Heart left ventricle (tissue), 16 donors: ENCODE measurements at regions not wholly inside any gene's neighbourhood (a gene's known extent, or its start where the extent isn't known, plus 50 kb on each side); places are given as distances from the start of the nearest gene placed in this dataset.
A peak's percentile ranks its signal among the peaks of the same experiment; 100 is the strongest.

Experiments
- ATAC-seq, 4 donors: fragments of 200-7000 bp; cut with Tn5 transposase; one replicate each; pipeline ENCODE4 v1.9.1; 2020 to 2022; ENCODE audit warnings: moderate library complexity in 4 of 4, mild to moderate bottlenecking in 3 of 4, moderate number of reproducible peaks in 1 of 4
- DNase-seq, 5 donors: peaks; one replicate each; pipeline ENCODE4 v3.0.0-alpha.2; 2020
- H3K27ac ChIP-seq, 12 donors: fragments of 200-600 bp; sonication (generic) in 4 of 12; one replicate each; pipeline versions ENCODE4 v1.5.0 to v1.8.0; 2016 to 2022; ENCODE audit warnings: mild to moderate bottlenecking in 2 of 12
- H3K27me3 ChIP-seq, 9 donors: fragments of 200-600 bp; sonication (generic) in 2 of 9; one replicate each; pipeline versions ENCODE4 v1.5.1 to v1.8.0; 2016 to 2022; ENCODE audit warnings: mild to moderate bottlenecking in 3 of 9
- H3K36me3 ChIP-seq, 9 donors: fragments of 200-600 bp; sonication (generic) in 2 of 9; one replicate each; pipeline versions ENCODE4 v1.5.0 to v1.8.0; 2018 to 2022; ENCODE audit warnings: mild to moderate bottlenecking in 2 of 9
- H3K4me1 ChIP-seq, 12 donors: fragments of 200-600 bp; sonication (generic) in 4 of 12; one replicate each; pipeline versions ENCODE4 v1.5.0 to v1.8.0; 2016 to 2022; ENCODE audit warnings: mild to moderate bottlenecking in 3 of 12
- H3K4me3 ChIP-seq, 12 donors: fragments of 200-600 bp; sonication (generic) in 4 of 12; one replicate each; pipeline versions ENCODE4 v1.5.0 to v1.8.0; 2017 to 2022; ENCODE audit warnings: mild to moderate bottlenecking in 9 of 12, moderate library complexity in 4 of 12
- H3K9me3 ChIP-seq, 12 donors: fragments of 200-600 bp; sonication (generic) in 4 of 12; one replicate each; pipeline versions ENCODE4 v1.5.0 to v1.8.0; 2016 to 2022; ENCODE audit warnings: mild to moderate bottlenecking in 1 of 12
- POLR2A ChIP-seq, 2 donors: fragments of 450-650 bp; IDR thresholded peaks; one replicate each; pipeline ENCODE4 v1.6.1; 2017; ENCODE audit warnings: antibody characterized with exemption in 2 of 2, mild to moderate bottlenecking in 2 of 2, moderate library complexity in 2 of 2
- WGBS, 4 donors: extraction: QIAGEN DNeasy Blood & Tissue Kit in 2 of 4; methylation state at CpG; one replicate each; pipeline versions ENCODE4 v1.1.5 to v1.1.7; 2013 to 2018; 5-methylcytosine and 5-hydroxymethylcytosine counted together
- intact Hi-C, 10 donors: fragments of 100-400 bp; cut with DNase I; formaldehyde crosslinking; loops; one replicate each; pipeline versions ENCODE4 v1.11.1 to v1.14.2; 2022
- TF ChIP-seq, protein P1 (sequence below), 12 donors: fragments of 200-600 bp; sonication (generic) in 4 of 12; IDR thresholded peaks; one replicate each; pipeline versions ENCODE4 v1.5.0 to v1.8.0; 2018 to 2022; ENCODE audit warnings: antibody characterized with exemption in 12 of 12, mild to moderate bottlenecking in 5 of 12
- donor health status: ischemic (EF 13 %, LVEDD 7.1; RV severe dilation, severe dysfunction).
- donor health status: healthy with polysubstance abuse.
- donor health status: DM: no; HTN: yes; CAD: no.
- donor health status: DM: no; HTN: no; CAD: no.
- donor health status: ischemic (EF 25% LVEDD 6.9; RV normal size, moderate dysfunction).
- donor health status: ischemic (EF 25% LVEDD 5.7; RV mildly dilated, moderate dysfunction).
- donor health status: healthy.
- donor health status: DM: yes; HTN: yes; CAD: no.
- donor health status: ischemic (EF 35%, LVEDD 5.7; RV mildly dilated, moderate dysfunction).
- donor health status: nonischemic (EF 11% LVEDD 7.7; RV severe dilation, severe dysfunction).
- donor health status: DM: yes; HTN: yes; CAD: no.
- donor health status: PGD.
- donor health status: ischemic (EF 29% LVEDD 5.4; RV normal size, mild dysfunction).
- donor health status: nonischemic (EF 23%, LVEDD 6.1; RV moderate dilation, normal function).

DNA sequence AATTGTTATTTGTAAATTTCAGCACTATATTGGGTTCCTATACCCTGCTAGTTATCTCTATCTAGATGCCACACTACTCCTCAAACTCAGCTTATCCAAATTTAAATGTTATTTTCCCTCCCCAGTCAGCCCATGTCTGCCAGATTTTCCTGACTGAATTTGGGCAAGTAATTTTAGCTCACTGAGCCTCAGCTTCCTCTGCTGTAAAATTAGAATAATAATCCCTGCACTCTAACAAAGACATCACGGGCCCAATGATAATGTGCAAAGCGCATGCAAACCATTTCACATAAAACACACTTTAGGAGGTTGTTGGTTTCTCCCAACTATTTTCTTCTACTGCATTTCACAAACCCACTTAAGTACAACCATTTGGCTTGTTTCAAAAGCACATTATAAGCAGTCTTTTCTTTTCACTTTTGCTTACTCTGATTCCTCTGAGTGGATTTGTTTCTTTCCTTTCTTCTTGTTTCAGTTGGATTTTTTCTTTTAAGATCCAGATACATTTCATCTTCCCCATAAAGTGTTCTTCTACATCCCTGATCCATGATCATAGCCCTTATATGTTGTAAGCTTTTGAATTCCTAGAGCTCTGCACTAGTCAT, 152.8 kb upstream of the DPT start:
- Histone ChIP-seq H3K27me3 (no peaks in the 10 kb centered on the region), H3K4me3 (no peak overlapping the region), H3K4me1 (peaks cover 0 to 24% (median 7%) of the 10 kb centered on the region in 12 donors), H3K36me3 (no peaks in the 10 kb centered on the region), H3K9me3 (no peaks in the 10 kb centered on the region), H3K27ac (no peak overlapping the region)
- ATAC-seq = no peak
- intact Hi-C loops = no loop called here
- DNase-seq = no peak
- 75 to 78% (median 76%) methylated on average over 2 of the region's 2 CpGs for WGBS, 4 donors
- no peak for TF ChIP-seq POLR2A (IDR thresholded peaks at IDR 0.05)
- TF ChIP-seq, protein P1, sequence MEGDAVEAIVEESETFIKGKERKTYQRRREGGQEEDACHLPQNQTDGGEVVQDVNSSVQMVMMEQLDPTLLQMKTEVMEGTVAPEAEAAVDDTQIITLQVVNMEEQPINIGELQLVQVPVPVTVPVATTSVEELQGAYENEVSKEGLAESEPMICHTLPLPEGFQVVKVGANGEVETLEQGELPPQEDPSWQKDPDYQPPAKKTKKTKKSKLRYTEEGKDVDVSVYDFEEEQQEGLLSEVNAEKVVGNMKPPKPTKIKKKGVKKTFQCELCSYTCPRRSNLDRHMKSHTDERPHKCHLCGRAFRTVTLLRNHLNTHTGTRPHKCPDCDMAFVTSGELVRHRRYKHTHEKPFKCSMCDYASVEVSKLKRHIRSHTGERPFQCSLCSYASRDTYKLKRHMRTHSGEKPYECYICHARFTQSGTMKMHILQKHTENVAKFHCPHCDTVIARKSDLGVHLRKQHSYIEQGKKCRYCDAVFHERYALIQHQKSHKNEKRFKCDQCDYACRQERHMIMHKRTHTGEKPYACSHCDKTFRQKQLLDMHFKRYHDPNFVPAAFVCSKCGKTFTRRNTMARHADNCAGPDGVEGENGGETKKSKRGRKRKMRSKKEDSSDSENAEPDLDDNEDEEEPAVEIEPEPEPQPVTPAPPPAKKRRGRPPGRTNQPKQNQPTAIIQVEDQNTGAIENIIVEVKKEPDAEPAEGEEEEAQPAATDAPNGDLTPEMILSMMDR (IDR thresholded peaks at IDR 0.05) = no peak

DNA sequence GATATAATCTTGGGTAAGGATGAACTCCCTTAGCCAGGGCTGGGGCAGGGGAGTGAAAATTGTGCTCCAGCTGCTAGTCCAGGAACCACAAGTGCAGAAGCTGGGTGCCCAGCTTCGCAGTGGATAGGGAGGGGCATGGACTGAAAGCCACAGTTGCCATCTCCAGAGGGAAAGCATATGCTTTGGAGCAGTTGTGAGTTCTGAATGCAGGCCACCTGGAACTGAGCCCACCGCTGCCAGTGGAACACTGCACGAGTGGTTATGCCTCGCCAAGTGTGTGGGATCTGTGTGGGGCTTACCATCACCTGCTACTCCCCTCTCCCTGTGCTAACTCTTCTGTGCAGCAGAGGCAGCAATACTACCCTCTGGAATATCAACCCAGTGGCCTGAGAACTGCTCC, 158.4 kb upstream of the DPT start:
- Histone ChIP-seq H3K4me1 (no peaks in the 10 kb centered on the region), H3K27me3 (no peaks in the 10 kb centered on the region), H3K9me3 (peaks cover 0 to 8% (median 0%) of the 10 kb centered on the region in 12 donors), H3K36me3 (no peaks in the 10 kb centered on the region), H3K4me3 (no peak overlapping the region), H3K27ac (no peak overlapping the region)
- DNase-seq = no peak
- TF ChIP-seq POLR2A (IDR thresholded peaks at IDR 0.05) = no peak
- TF ChIP-seq, protein P1 (IDR thresholded peaks at IDR 0.05) = no peak
- intact Hi-C loops = no loop called here
- ATAC-seq = no peak
- WGBS, 4 donors = 67 to 100% (median 79%) methylated on average over 1 to 4 of the region's 4 CpGs

DNA sequence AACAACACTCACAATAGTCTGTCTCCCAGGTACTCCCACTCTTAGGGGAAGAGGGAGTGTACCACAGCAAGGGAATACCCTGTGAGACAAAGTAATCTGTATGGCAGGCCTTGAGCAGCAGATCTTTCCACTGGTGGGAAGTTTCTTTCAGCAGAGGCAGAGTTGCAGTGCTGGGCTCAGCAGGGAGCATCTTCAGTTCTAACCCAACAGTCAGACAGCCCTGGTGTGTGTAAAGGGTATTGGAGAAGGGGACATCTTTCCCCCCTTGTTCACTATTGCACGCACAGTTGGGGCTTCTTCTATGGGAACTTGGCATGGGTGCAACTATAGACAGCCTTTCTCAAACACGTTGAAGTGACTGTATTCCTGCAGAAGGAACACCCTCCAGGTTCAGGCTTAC, 159.4 kb upstream of the DPT start:
- TF ChIP-seq, protein P1 (IDR thresholded peaks at IDR 0.05) = no peak
- no peak for TF ChIP-seq POLR2A (IDR thresholded peaks at IDR 0.05)

DNA sequence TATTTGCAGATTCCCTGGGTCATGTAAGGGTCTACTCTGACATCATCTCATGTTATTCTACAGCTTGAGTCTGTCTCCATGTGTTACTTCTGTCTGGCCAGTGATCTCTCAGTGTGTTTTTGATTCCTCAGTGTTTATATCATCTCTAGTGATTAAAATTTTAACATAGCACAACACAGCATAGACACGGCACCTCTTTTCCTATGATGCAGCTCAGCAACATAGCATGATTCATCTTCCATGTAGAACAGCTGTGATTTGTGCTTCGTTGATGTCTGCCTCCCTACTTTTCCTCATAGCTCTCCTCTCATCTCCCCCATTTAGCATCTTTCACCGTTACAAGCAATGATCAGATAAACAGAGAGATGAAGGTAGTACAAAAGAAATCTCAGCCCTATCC, 163.9 kb upstream of the DPT start:
- TF ChIP-seq, protein P1 (IDR thresholded peaks at IDR 0.05) = no peak
- TF ChIP-seq POLR2A (IDR thresholded peaks at IDR 0.05) = no peak
- intact Hi-C loops = no loop called here
- Histone ChIP-seq H3K9me3 (peaks cover 0 to 8% (median 0%) of the 10 kb centered on the region in 12 donors), H3K27me3 (no peaks in the 10 kb centered on the region), H3K36me3 (no peaks in the 10 kb centered on the region), H3K27ac (peak overlapping the region in 10 of 12 donors; percentile 29 to 80 (median 59)), H3K4me3 (no peak overlapping the region), H3K4me1 (peaks cover 0 to 14% (median 0%) of the 10 kb centered on the region in 12 donors)
- DNase-seq (no peak), ATAC-seq (peak; percentile 46 to 89 (median 69))
- 65 to 74% (median 68%) methylated on average over 3 of the region's 3 CpGs for WGBS, 4 donors

More for the DNA sequence above, 159.4 kb upstream of the DPT start:
- Histone ChIP-seq H3K4me1 (peaks cover 0 to 9% (median 0%) of the 10 kb centered on the region in 12 donors), H3K4me3 (no peak overlapping the region), H3K9me3 (peaks cover 0 to 8% (median 0%) of the 10 kb centered on the region in 12 donors), H3K36me3 (no peaks in the 10 kb centered on the region), H3K27ac (no peak overlapping the region), H3K27me3 (no peaks in the 10 kb centered on the region)
- ATAC-seq (no peak), DNase-seq (no peak)
- WGBS, 4 donors = 39 to 44% (median 40%) methylated on average over 2 of the region's 2 CpGs
- intact Hi-C loops = no loop called here
